HG02678 (cell line): ENCODE measurements at regions not wholly inside any gene's neighbourhood (a gene's known extent, or its start where the extent isn't known, plus 50 kb on each side); places are given as distances from the start of the nearest gene placed in this dataset.
"Not testable (repeated sequence)": the region's sequence is repeated elsewhere in the genome, so short reads cannot be mapped to it uniquely, and the experiment has no call there.

ENCODE experiments used
- ATAC-seq: cut with Tn5 transposase; IDR thresholded peaks from one replicate; pipeline ENCODE4 v1.9.1; 2021; ENCODE audit warnings: mild to moderate bottlenecking, moderate library complexity; ENCODE audit not compliant: unreplicated experiment

DNA sequence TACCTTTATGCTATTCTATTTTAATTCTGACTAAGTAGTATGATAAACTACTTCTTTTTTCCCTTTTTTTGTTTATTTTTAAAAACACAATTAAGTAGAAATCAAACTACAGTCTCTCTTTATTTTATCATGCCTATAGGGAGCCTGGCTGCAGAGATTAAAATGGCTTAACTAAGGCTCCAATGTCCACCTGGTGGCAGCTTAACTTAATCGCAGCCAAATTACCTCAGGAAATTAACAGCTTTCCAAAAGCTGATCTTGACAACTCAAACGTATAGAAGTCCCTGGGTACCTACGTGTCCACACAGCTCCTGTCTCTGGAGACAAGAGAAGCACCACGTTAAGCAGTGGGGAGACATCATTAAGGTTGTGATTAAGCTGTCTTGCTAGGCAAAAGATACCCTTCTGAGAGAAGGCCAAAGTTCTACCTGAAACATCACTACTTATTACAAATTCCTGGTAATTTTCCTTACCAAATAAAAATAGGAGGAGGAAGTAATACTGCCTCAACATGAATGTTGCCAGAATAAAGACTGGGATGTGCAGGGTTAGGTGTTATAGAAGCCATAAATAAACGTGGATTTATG, 63.2 kb upstream of the SNX19 start:
- ATAC-seq, result no peak

DNA sequence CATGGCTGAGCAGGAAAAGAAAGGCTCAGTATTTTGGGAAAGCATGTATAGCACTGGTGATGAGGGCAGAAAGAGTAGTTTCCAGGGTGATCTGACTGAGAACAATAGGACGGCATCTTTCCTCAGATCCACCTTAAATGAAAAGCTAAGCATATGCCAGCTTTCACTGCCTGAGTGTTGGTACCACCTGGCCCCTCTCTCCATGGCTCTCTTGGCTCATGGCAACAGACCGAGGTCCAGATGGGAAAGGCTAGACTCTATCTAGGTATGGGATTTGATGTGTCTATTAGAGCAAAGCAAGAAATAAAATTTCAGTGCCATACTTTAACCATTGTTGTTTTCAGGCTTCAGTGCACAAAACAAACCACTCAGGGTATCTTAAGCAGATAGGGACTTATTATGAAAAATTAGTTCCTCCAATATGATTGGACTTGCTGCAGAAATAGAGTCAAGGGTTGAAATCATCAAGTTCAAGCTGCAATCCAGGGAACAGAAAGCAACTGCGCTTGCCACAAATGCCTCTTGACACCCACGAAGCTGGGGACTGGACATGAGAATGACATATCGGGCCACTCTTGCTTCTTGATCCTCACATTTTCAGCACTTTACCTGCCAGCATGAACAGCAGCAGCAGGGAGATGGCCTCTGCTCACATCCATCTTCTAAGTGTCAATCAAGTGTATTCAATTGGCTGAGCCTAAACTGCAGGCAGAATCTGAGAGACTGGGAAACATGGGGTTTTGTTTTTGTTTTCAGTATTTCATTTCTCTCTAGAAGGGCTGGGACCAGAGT, 64.0 kb upstream of the SNX19 start:
- no peak for ATAC-seq

DNA sequence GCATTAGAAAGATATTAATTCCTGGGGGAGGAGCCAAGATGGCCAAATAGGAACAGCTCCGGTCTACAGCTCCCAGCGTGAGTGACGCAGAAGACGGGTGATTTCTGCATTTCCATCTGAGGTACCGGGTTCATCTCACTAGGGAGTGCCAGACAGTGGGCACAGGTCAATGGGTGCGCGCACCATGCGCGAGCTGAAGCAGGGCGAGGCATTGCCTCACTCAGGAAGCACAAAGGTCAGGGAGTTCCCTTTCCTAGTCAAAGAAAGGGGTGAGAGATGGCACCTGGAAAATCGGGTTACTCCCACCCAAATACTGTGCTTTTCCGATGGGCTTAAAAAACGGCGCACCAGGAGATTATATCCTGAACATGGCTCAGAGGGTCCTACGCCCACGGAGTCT, 68.0 kb upstream of the SNX19 start:
- not testable (repeated sequence) for ATAC-seq

DNA sequence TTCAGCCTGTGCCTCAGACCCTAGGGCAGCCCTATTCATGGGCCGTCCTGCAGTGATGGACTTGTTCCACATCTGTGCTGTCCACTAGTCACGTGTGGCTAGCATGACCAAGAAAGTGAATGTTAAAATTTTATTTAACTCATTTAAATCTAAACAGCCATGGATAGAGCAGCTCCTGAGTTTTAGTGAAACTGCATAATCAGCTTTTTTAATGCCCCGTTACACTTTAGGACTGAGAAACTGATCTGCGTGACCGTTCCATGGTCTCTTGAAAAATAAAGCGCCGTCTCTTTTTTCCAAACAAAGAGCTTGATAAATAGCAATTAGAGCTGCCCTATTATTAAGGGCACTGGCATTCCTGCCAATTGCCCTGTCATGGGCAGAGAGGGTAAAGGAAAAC, 76.5 kb upstream of the SNX19 start:
- ATAC-seq, result no peak

DNA sequence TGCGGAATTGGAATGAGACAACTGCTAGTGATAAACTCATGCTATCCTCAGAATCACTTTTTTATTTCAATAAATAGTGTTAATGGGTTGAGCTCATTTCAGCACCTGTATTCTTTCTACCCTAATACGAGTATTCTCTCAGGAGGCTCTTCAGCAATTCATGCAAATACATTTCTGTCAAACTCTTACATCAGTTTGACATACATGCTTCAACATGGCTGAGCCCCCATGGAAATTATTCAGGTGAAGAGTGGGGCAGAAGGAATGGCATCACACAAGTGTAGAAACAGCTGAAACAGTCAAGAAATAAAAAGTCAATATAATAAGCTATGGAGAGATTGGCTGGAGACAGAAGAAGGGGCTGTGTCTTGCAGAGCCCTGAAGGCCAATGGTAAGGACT, 77.8 kb upstream of the SNX19 start:
- ATAC-seq, result no peak

DNA sequence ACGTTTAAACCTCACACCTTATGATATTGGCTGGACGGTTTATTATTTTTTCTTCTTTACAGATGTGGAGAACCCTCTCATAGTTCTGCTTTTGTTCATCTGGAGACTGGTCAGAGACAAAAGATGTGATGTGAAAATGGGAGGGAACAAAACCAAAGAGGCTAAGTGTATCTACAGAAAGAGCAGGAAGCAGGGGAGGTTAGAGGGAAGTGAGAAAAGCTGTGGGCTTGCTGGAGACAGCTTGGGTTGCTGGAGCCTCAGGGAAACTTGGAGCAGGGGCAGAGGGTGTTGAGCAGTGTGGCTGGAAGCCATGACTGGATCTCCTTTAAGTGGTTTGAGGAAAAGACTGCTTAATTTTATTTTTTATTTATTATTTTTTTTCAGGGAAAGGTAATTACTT, 79.0 kb upstream of the SNX19 start:
- no peak for ATAC-seq

DNA sequence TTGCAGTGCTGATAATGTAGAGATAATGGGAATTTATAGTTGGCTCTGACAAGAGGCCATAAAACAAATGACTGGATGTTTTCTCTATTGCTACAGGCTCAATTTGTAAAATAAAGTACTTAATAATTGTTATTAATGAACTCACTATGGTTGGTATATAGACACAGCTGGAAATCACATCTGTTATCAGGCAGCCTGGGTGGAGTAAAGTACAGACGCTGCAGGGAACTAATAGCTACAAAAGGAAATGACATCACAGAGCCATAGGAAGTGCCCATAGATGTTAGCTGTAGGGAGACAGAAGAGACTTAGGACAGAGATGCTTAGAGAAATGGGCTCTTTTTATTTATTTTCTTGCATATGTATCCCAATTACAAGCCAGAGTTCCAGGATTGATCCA, 81.0 kb upstream of the SNX19 start:
- ATAC-seq, result no peak

DNA sequence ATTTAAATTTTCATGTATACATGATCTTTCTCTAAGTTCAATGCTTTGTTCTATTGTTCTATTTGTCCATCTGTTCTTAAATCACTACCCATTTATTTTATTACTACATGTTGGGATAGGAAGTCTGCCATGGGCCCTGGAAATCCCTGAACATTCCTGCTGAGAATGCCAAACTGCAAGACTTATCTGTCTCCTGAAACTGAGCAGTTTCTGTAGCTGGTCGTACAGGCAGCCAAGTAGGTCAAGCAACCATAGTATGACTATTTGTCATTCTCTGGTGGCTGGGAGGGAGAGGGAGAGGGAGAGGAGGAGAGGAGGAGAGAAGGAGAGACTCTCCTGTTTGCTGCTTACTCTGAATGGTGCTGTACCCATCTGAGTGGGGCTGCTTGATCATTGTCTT, 82.8 kb upstream of the SNX19 start:
- no peak for ATAC-seq

DNA sequence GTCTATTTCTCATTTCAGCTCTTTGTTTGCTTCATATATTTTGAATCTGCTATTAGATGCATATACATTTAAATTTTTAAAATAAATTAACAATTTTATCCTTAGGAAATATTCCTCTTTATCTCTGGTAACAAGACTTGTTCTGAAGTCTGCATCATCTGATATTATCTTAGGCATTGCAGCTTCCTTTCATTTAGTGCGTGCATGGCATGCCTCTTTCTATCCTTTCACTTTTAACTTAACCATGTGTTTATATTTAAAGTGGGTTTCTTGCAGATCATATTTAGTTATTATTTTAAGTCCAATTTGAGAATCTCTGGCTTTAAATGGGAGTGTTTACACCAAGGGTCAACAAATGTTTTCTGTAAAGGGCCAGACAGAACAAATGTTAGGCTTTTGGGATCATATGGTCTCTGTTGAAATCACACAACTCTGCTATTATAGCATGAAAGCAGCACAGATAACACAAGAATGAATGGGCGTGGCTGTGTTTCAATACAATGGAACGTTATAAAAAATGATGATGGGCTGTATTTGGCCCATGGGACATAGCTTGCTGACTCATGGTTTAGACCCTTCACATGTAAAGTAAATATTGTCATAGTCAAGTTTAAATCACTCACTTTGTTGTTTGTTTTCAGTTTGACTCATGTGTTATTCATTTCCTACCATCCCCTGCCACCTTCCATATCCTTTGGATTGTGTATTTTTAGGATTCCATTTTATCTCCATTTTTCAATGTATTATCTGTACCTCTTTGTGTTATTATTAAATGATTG, 83.9 kb upstream of the SNX19 start:
- no peak for ATAC-seq

DNA sequence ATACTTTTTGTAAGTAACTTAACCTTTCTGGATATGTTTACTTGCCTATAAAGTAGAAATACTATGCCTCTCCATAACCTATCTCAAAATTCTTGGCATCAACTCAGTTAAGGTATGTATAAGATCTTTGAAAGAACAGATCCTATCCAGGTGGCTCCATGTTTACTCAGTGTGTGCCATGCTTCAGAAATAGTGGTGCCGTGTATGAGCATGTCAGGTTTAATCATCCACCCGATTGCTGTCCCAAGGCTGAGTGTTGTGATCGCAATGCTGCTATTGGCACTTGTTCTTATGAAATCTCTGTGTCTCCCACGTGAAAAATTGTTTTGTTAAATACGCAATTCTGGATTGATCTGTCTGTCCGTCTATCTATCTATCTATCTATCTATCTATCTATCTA, 85.9 kb upstream of the SNX19 start:
- ATAC-seq, result no peak

DNA sequence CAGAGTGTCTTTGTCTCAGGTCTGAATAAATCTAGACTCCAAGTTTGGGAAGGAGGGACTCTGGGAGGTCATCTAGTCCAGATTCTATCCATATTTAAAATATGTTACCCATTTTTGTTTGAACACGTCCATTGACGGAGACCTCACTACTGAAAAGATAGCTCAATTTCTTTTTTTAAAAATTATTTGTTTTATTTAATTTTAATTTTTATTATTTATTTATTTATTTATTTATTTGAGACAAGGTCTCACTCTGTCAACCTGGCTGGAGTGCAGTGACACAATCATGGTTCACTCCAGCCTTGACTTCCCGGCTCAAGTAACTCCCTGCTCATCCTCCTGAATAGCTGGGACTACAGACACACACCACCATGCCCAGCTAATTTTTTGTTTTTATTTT, 89.5 kb upstream of the SNX19 start:
- ATAC-seq, result no peak

DNA sequence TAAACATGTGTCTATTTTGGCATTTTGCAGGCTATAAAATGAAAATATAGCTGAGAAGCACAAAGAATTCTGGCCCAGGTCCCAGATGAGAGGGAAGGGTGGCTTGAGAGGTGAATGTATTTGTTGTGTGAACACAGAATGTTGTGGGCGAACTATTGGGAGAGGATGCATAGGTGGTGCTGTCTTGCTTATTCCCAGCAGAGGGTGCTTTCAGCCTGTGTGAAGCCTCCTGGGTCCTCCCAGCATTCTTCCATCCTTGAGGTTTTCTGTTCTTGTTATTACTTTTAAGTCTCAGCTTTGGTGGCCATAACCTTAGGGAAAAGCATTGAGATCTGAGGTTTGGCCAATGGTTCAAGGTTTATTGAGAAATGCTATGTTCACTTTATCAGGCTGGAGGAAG, 108.7 kb upstream of the SNX19 start:
- no peak for ATAC-seq

DNA sequence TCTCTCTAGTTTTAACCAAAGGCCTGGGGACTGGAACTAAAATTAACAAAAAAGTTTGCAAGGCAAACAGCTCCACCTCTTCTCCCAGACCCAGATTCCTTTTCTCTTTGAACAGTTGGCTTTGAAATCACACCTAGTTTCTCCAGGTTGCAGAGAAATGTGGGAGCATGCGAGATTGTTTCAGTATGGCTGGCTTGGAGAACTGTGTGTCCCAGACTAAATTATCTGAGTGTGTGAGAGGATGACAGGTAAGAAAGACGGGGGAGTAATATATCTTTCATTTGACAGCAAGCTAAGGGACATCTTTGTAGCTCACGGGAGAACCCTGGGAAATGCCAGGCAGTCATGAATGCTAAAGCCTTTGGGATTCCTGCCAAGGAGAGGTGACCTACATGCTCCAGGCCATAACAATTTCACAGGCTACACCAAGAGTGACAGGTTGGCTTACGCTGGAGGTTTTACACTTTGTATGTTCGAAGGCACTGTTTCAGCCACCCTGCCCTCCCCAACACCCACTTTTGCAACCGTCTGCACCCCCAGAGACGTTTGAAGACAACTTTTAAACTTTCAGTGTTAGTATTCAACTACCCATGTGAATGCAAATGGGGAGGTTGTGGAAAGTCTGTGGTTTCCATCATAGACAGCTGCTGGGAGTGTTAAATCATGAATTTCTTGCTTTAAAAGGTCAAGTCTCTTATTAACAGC, 109.3 kb upstream of the SNX19 start:
- peak; percentile 87 for ATAC-seq

DNA sequence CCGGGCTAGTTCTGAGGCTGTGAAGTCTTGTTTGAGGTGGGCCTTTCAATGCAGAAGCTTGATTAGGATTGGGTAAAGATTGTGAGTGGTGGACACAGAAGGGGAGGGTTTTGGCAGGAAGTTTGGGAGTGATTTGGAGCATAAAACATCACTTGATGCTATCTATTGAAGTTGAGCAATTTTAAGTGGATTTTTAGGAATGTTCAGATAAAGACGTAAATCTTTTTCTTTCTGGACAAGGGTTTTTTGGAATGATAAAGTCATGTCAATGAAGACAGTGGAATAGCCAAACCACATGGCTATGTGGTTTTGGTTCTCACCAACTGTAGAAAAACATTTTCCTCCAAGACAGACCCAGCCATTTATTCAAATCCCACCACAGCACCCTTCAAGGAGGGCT, 111.2 kb upstream of the SNX19 start:
- no peak for ATAC-seq

DNA sequence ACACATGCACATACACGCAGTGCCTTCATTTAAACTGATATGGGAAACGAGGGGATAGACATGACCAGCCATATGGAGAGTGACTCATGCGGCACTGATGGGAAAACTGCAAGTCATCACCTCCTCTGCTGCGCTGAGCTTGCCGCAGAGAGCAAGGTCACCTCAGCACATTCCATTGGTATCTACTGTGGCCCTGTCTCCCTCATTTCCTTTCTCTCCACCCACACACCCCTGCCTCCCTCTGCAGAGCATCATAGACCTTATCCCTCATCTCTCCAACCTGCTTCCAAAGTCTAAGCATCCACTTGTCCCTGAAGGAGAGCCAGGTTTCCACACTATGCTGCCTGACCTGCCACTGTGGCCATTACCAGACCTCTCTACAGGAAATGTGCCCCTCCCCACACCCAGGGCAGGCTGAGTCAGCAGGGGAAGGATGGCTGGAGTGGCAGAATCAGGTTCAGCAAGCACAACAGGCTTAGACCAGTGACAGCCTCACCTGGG, 116.9 kb upstream of the SNX19 start:
- ATAC-seq, result no peak

DNA sequence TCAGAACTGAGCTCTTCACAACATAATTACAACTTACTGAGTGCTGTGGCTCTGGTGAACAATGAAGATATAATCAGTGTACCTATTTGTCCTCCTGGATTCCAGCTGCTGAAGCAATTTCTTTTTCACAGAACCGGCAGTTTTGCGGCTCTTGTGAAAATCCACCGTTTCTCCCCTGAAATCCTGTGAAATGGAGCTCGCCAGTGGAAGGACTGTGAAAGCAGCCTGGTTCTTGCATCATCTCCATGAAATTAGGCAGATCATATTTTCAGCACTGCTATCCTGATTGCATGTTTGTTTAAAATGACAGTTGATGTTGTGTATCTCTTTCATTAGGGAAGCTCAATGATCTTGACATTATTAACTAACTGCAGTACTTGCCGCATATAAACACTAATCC, 120.2 kb upstream of the SNX19 start:
- ATAC-seq, result no peak

DNA sequence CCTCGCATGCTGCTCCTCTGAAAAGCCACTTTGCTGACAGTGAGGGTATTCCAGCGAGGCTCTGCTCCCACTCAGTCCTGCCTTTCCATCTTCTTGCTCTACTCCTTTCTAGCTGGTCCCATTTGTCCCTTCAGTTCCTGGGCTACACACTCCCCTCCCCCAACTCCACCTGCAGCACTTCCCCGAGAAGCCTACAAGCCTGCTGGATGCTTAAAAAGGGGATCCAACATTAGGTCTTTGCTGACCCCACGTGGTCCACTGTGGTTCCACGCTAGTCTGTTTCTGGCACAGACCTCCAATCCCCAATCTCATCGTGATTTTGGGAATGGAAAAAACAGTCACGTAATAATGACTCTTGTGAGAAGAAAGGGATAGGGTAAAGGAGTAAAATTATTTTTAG, 121.6 kb upstream of the SNX19 start:
- ATAC-seq, result no peak

DNA sequence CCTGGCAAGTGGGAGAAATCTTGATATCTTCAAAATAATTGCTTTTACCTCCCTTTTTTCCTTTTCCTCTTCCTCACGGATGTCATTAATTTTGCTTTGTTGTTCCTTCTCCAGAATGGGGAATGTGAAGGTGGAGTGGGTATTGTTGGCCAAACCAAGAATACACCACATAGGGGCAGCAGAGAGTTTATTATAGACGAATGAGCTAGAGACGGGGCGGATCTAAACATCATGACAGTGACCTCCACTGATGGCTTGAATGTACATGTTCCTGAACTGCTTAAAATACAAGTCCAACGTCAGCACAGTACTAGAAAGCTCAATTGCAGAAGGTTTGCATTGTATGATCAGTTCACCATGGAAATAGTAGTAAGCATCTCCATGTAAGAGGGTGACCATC, 122.3 kb upstream of the SNX19 start:
- no peak for ATAC-seq

DNA sequence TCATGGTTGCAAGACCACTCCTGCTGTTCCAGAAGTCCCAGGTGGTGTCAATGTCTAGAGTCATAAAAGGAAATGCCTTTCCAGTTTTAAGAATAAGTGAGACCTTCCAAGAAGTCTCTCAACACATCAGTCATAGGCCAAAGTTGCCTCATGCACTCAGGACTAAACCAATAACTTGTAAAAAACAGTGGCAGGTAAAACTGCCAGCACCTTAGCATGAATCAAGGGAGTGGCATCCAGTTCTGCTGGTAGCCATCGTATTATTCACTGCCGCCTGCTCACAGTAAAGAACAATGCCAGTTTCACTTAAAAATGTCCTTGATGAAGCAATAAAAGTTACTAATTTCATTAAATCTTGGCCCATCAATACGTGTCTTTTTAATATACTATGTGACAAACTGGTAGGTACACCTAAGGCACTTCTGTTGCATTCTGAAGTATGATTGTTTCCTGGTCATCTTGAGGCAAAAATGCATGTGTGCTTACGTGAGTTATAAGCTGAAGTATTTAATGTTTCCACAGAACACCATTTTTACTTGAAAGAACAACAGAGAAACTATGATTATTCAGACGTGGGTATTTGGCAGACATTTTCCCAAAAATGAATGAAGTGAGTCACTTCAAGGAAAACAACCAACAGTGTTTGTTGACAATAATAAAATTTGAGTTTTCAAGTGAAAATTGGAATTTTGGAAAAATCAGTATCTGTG, 125.2 kb upstream of the SNX19 start:
- no peak for ATAC-seq

DNA sequence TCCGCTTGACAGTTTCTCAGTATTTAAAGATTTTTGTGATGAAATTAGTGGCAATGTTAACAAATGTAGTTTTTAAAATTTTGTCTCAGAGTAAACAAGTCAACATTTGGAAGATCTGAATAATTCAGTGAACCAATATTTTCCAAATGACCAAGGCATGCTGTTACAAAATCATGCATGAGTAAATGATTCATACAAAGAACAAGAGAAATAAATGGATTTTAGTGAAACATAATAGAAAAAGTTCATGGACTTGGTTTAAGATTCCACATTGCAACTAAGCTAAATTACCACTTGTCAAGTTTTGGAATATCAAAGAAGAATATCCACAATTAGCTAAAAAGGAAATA, 125.7 kb upstream of the SNX19 start:
- no peak for ATAC-seq

DNA sequence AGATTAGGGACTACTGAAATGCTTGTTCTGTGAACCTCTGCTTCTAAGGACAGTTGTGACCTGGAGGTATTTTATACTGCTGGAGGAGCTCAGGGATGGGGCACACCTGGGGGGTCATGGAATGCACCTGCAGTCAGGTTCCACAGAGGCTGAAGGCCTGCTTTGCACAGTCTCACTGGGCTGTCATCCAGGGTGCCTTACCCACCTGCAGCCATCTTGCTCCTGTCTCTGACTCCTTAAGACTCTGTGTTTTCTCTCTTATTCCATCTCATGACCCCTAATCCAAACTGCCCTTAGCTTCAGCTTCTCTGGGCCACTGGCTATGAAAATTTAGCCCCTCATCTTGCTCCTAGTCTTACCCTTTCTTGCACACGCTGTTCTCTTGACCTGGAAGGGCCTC, 127.0 kb upstream of the SNX19 start:
- no peak for ATAC-seq
